ENCODE measurements at regions not wholly inside any gene's neighbourhood (a gene's known extent, or its start where the extent isn't known, plus 50 kb on each side); places are given as distances from the start of the nearest gene placed in this dataset.

DNA sequence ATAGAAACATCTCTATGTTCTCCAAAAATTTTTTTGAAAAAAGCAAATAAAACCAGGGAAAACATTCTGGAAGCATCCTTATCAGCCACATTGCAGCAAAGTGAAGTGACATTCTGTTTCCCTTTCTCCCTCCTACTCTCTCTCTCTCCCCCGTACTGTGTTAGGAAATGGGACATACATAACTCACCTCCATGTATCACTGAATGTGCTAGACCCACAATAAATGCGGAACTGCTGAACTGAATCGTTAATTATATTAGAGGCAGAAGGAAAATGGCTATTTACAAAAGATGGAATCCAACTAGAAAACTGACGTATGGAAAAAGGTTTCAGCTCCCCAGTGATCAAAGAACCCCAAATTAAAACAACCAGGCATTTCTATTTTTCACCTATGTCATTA lies 129.8 kb downstream of the MINAR1 start:
- no peak for TF ChIP-seq POLR2A (IDR thresholded peaks at IDR 0.05)
- TF ChIP-seq, protein P1, sequence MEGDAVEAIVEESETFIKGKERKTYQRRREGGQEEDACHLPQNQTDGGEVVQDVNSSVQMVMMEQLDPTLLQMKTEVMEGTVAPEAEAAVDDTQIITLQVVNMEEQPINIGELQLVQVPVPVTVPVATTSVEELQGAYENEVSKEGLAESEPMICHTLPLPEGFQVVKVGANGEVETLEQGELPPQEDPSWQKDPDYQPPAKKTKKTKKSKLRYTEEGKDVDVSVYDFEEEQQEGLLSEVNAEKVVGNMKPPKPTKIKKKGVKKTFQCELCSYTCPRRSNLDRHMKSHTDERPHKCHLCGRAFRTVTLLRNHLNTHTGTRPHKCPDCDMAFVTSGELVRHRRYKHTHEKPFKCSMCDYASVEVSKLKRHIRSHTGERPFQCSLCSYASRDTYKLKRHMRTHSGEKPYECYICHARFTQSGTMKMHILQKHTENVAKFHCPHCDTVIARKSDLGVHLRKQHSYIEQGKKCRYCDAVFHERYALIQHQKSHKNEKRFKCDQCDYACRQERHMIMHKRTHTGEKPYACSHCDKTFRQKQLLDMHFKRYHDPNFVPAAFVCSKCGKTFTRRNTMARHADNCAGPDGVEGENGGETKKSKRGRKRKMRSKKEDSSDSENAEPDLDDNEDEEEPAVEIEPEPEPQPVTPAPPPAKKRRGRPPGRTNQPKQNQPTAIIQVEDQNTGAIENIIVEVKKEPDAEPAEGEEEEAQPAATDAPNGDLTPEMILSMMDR (IDR thresholded peaks at IDR 0.05 in 4 of 5, conservative IDR thresholded peaks at IDR 0.05 in 1 of 5), result no peak
